GM23248 (cell line): ENCODE measurements at regions not wholly inside any gene's neighbourhood (a gene's known extent, or its start where the extent isn't known, plus 50 kb on each side); places are given as distances from the start of the nearest gene placed in this dataset.

Source experiments
- DNase-seq: peaks from one replicate; pipeline ENCODE4 v3.0.0-alpha.2; 2015
- H2AFZ ChIP-seq: fragments of 200-600 bp; sonication (generic); 2 replicates; pipeline ENCODE4 v1.6.1; 2016; ENCODE audit warnings: antibody characterized with exemption
- H3F3A ChIP-seq: fragments of 200-600 bp; sonication (generic); 2 replicates; pipeline ENCODE4 v1.6.1; 2016; ENCODE audit warnings: mild to moderate bottlenecking, antibody characterized with exemption, mixed run types; ENCODE audit not compliant: insufficient read depth
- H3K27ac ChIP-seq: fragments of 200-600 bp; sonication (generic); 2 replicates; pipeline ENCODE4 v1.5.1; 2016; ENCODE audit warnings: mild to moderate bottlenecking
- H3K27me3 ChIP-seq: fragments of 200-600 bp; sonication (generic); replicated peaks from 2 replicates; pipeline ENCODE4 v1.6.1; 2016; ENCODE audit warnings: mild to moderate bottlenecking; ENCODE audit not compliant: insufficient read depth
- H3K36me3 ChIP-seq: fragments of 200-600 bp; sonication (generic); 2 replicates; pipeline ENCODE4 v1.6.1; 2016; ENCODE audit warnings: low read depth, mild to moderate bottlenecking
- H3K4me1 ChIP-seq: fragments of 200-600 bp; sonication (generic); 2 replicates; pipeline ENCODE4 v1.6.1; 2016; ENCODE audit warnings: mild to moderate bottlenecking; ENCODE audit not compliant: insufficient read depth
- H3K4me2 ChIP-seq: fragments of 200-600 bp; sonication (generic); one replicate; pipeline ENCODE4 v1.6.1; 2016; ENCODE audit warnings: mild to moderate bottlenecking; ENCODE audit not compliant: unreplicated experiment
- H3K4me3 ChIP-seq: fragments of 200-600 bp; sonication (generic); 2 replicates; pipeline ENCODE4 v1.5.1; 2016; ENCODE audit warnings: mild to moderate bottlenecking
- H3K79me2 ChIP-seq: fragments of 200-600 bp; sonication (generic); 2 replicates; pipeline ENCODE4 v1.6.1; 2016; ENCODE audit warnings: mild to moderate bottlenecking; ENCODE audit not compliant: insufficient read depth
- H3K9ac ChIP-seq: fragments of 200-600 bp; sonication (generic); 2 replicates; pipeline ENCODE4 v1.6.1; 2016; ENCODE audit warnings: mild to moderate bottlenecking
- H3K9me2 ChIP-seq: fragments of 200-600 bp; sonication (generic); 2 replicates; pipeline ENCODE4 v1.6.1; 2016; ENCODE audit warnings: mixed run types, mild to moderate bottlenecking, moderate library complexity; ENCODE audit not compliant: insufficient read depth
- H3K9me3 ChIP-seq: fragments of 200-600 bp; sonication (generic); one replicate; pipeline ENCODE4 v1.6.1; 2017; ENCODE audit warnings: low read depth
- H4K20me1 ChIP-seq: fragments of 200-600 bp; sonication (generic); 2 replicates; pipeline ENCODE4 v1.6.0; 2016; ENCODE audit not compliant: insufficient read depth
- EZH2 ChIP-seq: fragments of 200-600 bp; sonication (generic); IDR thresholded peaks from 2 replicates; pipeline ENCODE4 v1.6.1; 2018; ENCODE audit warnings: antibody characterized with exemption, mild to moderate bottlenecking; ENCODE audit not compliant: insufficient read depth, poor library complexity, severe bottlenecking
- EZH2phosphoT487 ChIP-seq: fragments of 200-600 bp; sonication (generic); IDR thresholded peaks from 2 replicates; pipeline ENCODE4 v1.6.1; 2018; ENCODE audit warnings: antibody characterized with exemption, moderate library complexity, mild to moderate bottlenecking, low read depth; ENCODE audit not compliant: insufficient read depth
- WGBS, 2 experiments: methylation state at CpG; one replicate each; pipeline ENCODE4 v1.1.6; 2015 to 2017; ENCODE audit warnings: low lambda C conversion rate in 2 of 2, low coverage in 1 of 2; ENCODE audit errors: missing lambda C conversion rate in 2 of 2; 5-methylcytosine and 5-hydroxymethylcytosine counted together
- in situ Hi-C: fragments of 300-500 bp; cut with MboI; formaldehyde crosslinking; loops from 2 replicates; pipeline ENCODE4 v1.15.0; 2020

DNA sequence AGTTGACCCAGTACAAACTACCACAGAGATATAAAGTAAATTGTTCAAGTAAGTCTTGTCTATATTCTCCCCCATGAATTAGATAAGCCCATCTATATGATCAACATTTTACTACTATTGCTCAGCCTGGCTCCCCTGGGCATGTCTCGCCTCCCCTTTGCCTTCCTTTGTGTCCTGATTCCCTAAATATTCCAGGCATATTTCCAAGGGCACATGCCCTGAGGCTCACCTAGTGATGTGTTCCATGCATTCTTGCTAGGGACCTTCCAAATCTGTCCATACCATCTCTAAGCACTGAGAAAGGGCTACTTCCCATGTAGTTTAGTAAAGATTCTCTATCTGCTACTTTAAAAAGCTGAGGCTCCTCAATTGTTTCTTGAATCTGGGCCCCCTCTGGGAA is 163.1 kb upstream of the ADRA1D start:
- WGBS, 2 experiments = 96 to 100% methylated on average over 1 of the region's 1 CpG
- H3F3A ChIP-seq = peaks cover 6% of the 10 kb centered on the region
- no peak overlapping the region for H3K4me2 ChIP-seq
- H3K9me2 ChIP-seq = no peaks in the 10 kb centered on the region
- no peak overlapping the region for H2AFZ ChIP-seq
- no peaks in the 10 kb centered on the region for H4K20me1 ChIP-seq
- no peak overlapping the region for H3K4me3 ChIP-seq
- H3K36me3 ChIP-seq = no peaks in the 10 kb centered on the region
- no peak for TF ChIP-seq EZH2
- no peak for TF ChIP-seq EZH2phosphoT487
- H3K9me3 ChIP-seq = no peaks in the 10 kb centered on the region
- peaks cover under 1% of the 10 kb centered on the region for H3K4me1 ChIP-seq
- H3K27me3 ChIP-seq = no peaks in the 10 kb centered on the region
- no peaks in the 10 kb centered on the region for H3K79me2 ChIP-seq
- in situ Hi-C loops = no loop called here
- no peak for DNase-seq
- no peak overlapping the region for H3K27ac ChIP-seq
- H3K9ac ChIP-seq = no peak overlapping the region

DNA sequence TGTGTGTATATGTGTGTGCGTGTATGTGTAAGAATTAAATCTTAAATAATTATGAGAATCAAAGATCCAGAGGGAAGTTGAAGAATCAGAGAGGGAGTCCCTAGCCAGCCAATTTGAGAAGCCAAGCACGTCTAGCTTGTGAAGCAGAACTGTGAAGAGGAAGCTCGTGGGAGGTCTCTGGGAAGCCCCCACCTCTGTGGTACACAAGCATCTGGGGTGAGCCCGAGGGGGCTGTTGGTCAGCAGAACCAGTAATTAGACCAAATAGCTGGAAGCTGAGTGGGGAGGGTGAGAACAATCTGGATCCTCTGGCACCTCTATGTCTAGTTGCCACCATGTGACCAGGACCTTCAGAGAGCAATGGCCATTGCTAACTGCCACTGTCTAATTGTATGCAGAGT is 162.7 kb upstream of the ADRA1D start:
- no peak overlapping the region for H3K27ac ChIP-seq
- H3K79me2 ChIP-seq = no peaks in the 10 kb centered on the region
- H3K9ac ChIP-seq = no peak overlapping the region
- peaks cover 10% of the 10 kb centered on the region for H3F3A ChIP-seq
- no peak for DNase-seq
- H3K27me3 ChIP-seq = no peaks in the 10 kb centered on the region
- H3K4me3 ChIP-seq = no peak overlapping the region
- in situ Hi-C loops = no loop called here
- H3K9me3 ChIP-seq = no peaks in the 10 kb centered on the region
- H3K9me2 ChIP-seq = no peaks in the 10 kb centered on the region
- H3K4me1 ChIP-seq = peaks cover 5% of the 10 kb centered on the region
- no peaks in the 10 kb centered on the region for H3K36me3 ChIP-seq
- no peak for TF ChIP-seq EZH2
- no peak for TF ChIP-seq EZH2phosphoT487
- WGBS, 2 experiments = 68 to 81% methylated on average over 4 of the region's 4 CpGs
- H4K20me1 ChIP-seq = no peaks in the 10 kb centered on the region
- H2AFZ ChIP-seq = no peak overlapping the region
- no peak overlapping the region for H3K4me2 ChIP-seq

DNA sequence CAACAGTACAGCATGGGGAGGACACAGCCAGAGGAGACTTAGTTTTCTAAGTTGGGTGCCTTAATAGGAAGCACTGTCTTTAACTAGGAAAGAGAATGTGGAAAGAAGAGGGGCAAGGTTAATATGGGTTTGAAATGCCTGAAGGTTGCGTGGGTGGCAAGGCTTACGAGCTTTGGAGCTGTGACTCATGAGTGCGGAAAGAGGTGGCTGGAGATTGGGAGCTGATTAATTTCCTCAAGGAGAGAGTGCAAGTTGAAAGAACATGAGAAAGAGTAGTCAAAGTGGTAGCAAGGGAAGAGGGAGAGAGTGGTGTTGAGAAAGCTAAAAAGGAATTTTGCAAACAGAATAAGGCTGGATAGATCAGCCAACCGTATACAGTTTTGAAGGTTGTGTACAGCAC is 157.5 kb upstream of the ADRA1D start:
- Histone ChIP-seq H3K4me3 (peak overlapping the region; percentile 28; the same call in 1 of the 2 replicates), H3K9me3 (no peaks in the 10 kb centered on the region), H3K27ac (0 out of 2 replicates have a peak overlapping the region, but pooled peaks have one; percentile 16), H3K4me1 (peaks cover 22% of the 10 kb centered on the region), H2AFZ (no peak overlapping the region), H3K4me2 (peak overlapping the region; percentile 75), H3K79me2 (no peaks in the 10 kb centered on the region), H3K36me3 (no peaks in the 10 kb centered on the region), H4K20me1 (no peaks in the 10 kb centered on the region), H3K27me3 (no peaks in the 10 kb centered on the region), H3F3A (peaks cover 27% of the 10 kb centered on the region), H3K9me2 (no peaks in the 10 kb centered on the region), H3K9ac (no peak overlapping the region)
- WGBS, 2 experiments = 13 to 21% methylated on average over 3 to 4 of the region's 4 CpGs
- peak; percentile 96 for DNase-seq
- in situ Hi-C loops = no loop called here
- TF ChIP-seq EZH2phosphoT487 (no peak), EZH2 (no peak)

DNA sequence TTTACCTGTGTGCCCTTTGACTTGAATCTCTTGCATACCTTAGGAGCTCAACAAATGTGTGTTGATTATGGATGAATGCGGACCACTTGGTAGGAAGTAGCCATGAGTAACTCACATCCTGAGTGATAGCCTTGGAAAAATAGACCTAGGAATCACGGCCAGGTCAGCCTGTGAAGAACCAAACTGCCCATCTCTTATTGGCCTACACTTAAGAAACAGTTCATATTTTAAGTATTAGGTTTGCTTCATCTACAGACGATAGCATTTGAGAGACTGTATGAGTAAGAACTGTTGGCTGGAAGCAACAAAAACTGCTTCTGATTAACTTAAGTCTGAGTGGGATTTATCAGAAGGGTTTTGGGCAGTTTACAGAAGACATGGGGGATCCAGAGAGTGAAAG is 152.5 kb upstream of the ADRA1D start:
- Histone ChIP-seq H3K9me2 (no peaks in the 10 kb centered on the region), H2AFZ (peak overlapping the region; percentile 20; the same call in 1 of the 2 replicates), H3K27ac (peak overlapping the region; percentile 28), H3K9ac (no peak overlapping the region), H3K36me3 (no peaks in the 10 kb centered on the region), H3K9me3 (no peaks in the 10 kb centered on the region), H3K4me3 (0 out of 2 replicates have a peak overlapping the region, but pooled peaks have one; percentile 9), H3F3A (peaks cover 27% of the 10 kb centered on the region), H3K79me2 (no peaks in the 10 kb centered on the region), H3K4me1 (peaks cover 25% of the 10 kb centered on the region), H3K4me2 (peak overlapping the region; percentile 46), H3K27me3 (no peaks in the 10 kb centered on the region), H4K20me1 (no peaks in the 10 kb centered on the region)
- TF ChIP-seq EZH2 = no peak
- TF ChIP-seq EZH2phosphoT487 = no peak
- peak; percentile 77 for DNase-seq
- in situ Hi-C loops = no loop called here
- 10 to 23% methylated on average over 3 of the region's 3 CpGs for WGBS, 2 experiments

DNA sequence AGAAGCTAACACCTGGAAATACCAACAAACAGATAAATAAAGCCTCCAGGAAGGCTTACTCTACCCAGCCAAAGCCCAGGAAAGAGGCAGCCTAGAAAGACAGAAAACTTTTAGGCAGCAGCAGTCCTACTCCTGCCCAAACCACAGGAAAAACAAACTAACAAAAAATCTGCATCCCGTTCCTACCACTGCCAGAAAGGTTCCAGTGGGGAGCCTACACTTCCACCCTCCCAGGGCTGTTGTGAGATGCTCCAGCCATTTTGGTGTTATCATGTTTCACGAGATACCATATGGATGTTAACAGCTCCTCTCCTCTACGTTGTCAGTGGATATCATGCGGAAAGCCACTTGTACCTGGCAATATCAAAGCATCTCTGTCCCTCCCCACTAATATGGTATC is 135.9 kb upstream of the ADRA1D start:
- H3K9me3 ChIP-seq = no peaks in the 10 kb centered on the region
- no peaks in the 10 kb centered on the region for H3K79me2 ChIP-seq
- no peaks in the 10 kb centered on the region for H3K27me3 ChIP-seq
- WGBS, 2 experiments = 72 to 84% methylated on average over 4 of the region's 4 CpGs
- no peaks in the 10 kb centered on the region for H4K20me1 ChIP-seq
- in situ Hi-C loops = no loop called here
- H3K4me1 ChIP-seq = peaks cover 10% of the 10 kb centered on the region
- H3K9me2 ChIP-seq = no peaks in the 10 kb centered on the region
- no peak overlapping the region for H3K27ac ChIP-seq
- H3K9ac ChIP-seq = no peak overlapping the region
- H2AFZ ChIP-seq = no peak overlapping the region
- no peak for DNase-seq
- H3F3A ChIP-seq = no peaks in the 10 kb centered on the region
- no peak overlapping the region for H3K4me2 ChIP-seq
- no peak overlapping the region for H3K4me3 ChIP-seq
- TF ChIP-seq EZH2 (no peak), EZH2phosphoT487 (no peak)
- H3K36me3 ChIP-seq = no peaks in the 10 kb centered on the region
